GM10266 (cell line): ENCODE measurements at regions not wholly inside any gene's neighbourhood (a gene's known extent, or its start where the extent isn't known, plus 50 kb on each side); places are given as distances from the start of the nearest gene placed in this dataset.

Source experiments
- DNase-seq: peaks from one replicate; pipeline ENCODE4 v3.0.0; 2012; ENCODE audit errors: extremely low spot score
- CTCF ChIP-seq: IDR thresholded peaks from 2 replicates; pipeline ENCODE4 v1.5.1; 2012; ENCODE audit warnings: mild to moderate bottlenecking, low read depth; ENCODE audit not compliant: control insufficient read depth, insufficient read depth; ENCODE audit errors: missing control alignments

DNA sequence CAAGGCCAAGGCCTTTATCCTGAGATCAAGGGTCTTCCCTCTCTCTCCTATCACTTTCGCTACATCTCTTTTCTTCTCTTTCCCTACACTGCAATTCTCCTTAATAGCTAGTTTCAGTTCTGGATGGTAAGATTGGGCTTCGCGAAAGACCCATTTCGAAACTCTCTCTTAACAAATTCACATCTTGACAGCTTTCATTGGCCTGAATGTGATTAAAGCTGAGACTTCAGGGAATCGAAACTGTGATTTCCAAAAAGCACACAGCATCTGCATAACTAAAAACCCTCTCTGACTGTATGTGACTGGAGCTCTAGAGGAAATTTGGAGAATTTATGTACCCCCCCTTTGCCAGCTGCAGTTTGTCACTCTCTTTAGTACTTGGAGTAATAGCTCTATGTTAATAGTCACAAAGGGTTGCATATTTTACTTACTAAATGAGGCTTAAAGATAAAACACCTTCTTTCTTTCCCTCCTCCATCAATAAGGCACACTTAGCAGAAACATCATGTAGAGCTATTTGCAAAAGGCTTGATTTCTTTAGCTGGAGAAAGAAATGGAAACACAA lies 105.3 kb upstream of the FAM20A start:
- DNase-seq = no peak
- TF ChIP-seq CTCF = no peak

- TF ChIP-seq CTCF = no peak
- DNase-seq = no peak
Observed at GRCh38 chr17:68705714-68706076, 104.5 kb upstream of the FAM20A start.

DNA sequence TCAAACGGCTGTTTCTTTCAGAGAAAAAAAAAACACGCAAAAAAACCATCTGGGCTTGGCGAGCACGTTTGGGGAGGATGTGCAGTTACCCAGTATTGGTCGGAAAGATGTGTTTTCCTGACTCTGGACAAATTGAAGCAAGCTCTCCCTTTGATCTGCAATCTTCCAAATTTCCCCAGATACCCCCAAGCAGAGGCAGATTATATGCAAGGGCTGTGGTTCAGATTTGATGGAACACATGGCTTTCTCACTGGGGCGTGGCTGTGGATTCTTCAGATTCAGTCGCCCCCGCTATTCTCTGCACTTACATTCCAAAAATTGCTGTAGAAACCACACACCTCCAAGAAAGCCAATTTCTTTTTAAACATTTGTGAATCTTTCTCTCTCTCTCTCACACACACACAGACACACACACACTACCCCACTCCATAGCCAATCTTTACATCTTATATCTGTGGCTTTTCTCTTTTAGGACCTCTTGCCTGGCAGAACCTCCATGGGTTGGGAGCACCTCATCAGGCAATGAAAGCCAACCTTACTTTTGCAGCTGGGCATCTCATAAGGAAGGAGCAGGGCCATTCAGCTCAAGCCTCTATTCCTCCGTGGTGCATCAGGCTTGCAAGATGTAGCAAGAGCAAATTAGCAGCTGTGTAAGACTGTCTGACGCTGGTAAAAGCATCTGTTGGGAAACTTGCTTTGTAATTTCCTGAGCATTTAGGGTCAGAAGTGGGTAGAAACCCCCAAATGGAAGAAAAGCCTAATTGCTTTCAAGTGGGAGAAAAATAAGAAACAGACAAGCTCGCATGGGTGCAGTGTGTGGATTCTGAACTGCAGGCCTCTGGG lies 103.9 kb upstream of the FAM20A start:
- DNase-seq = no peak
- TF ChIP-seq CTCF = no peak

DNA sequence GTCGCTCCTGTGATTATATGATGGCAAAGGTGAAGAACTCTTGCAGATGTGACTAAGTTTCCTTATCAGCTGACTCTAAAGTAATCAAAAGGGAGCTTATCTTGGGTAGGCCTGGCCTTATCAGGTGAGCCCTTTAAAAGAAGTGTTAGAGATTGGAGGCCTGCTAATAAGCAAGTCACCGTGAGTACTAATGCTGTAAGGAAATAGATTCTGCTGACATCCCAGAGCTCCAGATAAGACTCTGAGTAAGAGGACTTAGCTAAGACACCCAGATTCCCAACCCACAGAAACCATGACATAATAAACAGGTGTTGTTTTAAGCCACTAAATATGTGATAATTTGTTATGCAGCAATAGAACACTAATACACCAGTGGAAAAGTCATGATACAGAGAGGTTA lies 99.9 kb upstream of the FAM20A start:
- TF ChIP-seq CTCF = no peak
- no peak for DNase-seq

GRCh38 chr17:68700421-68700820 lies 99.3 kb upstream of the FAM20A start:
- no peak for DNase-seq
- TF ChIP-seq CTCF = no peak

- DNase-seq = no peak
- no peak for TF ChIP-seq CTCF
Observed at GRCh38 chr17:68699936-68700335, 98.8 kb upstream of the FAM20A start.

DNA sequence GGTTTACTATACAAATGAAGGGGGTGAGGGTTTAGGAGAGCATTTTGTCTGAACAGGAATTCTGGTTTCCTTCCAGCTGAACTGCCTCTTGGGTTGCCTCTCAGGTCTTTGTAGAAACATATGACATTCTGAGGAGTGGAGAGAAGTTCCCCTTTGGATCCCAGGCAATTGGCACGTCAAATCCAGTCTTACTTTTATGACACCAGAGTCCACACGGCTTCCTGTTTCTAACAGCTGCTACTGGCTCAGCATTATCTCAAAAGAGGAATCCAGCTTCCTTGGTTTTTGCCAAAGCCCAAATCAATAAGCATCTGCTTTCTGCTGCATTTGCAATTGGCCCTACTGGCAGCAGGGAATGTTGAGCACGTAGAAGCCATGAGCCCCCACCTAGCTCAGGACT lies 97.6 kb upstream of the FAM20A start:
- no peak for DNase-seq
- no peak for TF ChIP-seq CTCF
